ENCODE measurements at regions not wholly inside any gene's neighbourhood (a gene's known extent, or its start where the extent isn't known, plus 50 kb on each side); places are given as distances from the start of the nearest gene placed in this dataset.

GRCh38 chr2:221270806-221271205 lies 301.3 kb downstream of the EPHA4 start:
- Histone ChIP-seq H3K4ac (ENCODE audit: low read depth, low read length) (no peak overlapping the region), H4K20me1 (ENCODE audit: control insufficient read depth, insufficient read depth, insufficient read length) (no peaks in the 10 kb centered on the region), H3K4me2 (ENCODE audit: insufficient read depth, insufficient read length, low read length) (no peak overlapping the region), H3K56ac (ENCODE audit: insufficient read length, low read depth, low read length) (no peak overlapping the region), H3K4me1 (ENCODE audit: insufficient read depth, low read length) (no peaks in the 10 kb centered on the region), H3T11ph (ENCODE audit: low read length) (no peak overlapping the region), H3K79me1 (ENCODE audit: insufficient read depth, low read depth, low read length, poor library complexity, severe bottlenecking) (no peaks in the 10 kb centered on the region), H3K79me2 (ENCODE audit: insufficient read depth, low read length) (no peaks in the 10 kb centered on the region), H4K8ac (replicated peaks; ENCODE audit: insufficient read length, low read depth, low read length) (no peak overlapping the region), H3K9ac (ENCODE audit: extremely low read depth, insufficient read length, low read length) (no peak overlapping the region), H3K14ac (ENCODE audit: insufficient read depth, low read length) (no peak overlapping the region), H3K23ac (ENCODE audit: insufficient read length, low read depth, low read length) (no peak overlapping the region), H3K27ac (ENCODE audit: insufficient read length, low read depth, low read length) (no peak overlapping the region), H2AFZ (ENCODE audit: low read length) (no peak overlapping the region), H3K18ac (ENCODE audit: insufficient read length, low read depth, low read length) (no peak overlapping the region), H2AK5ac (ENCODE audit: insufficient read length, low read length) (no peak overlapping the region), H3K27me3 (ENCODE audit: insufficient read depth, low read length) (no peaks in the 10 kb centered on the region), H3K23me2 (ENCODE audit: insufficient read length, low read depth, low read length, poor library complexity, severe bottlenecking) (no peaks in the 10 kb centered on the region), H2BK15ac (ENCODE audit: low read depth, low read length) (no peak overlapping the region), H2BK120ac (ENCODE audit: low read depth, low read length, poor library complexity, severe bottlenecking) (no peak overlapping the region), H2BK12ac (ENCODE audit: insufficient read length, low read depth, low read length) (no peak overlapping the region), H4K91ac (ENCODE audit: insufficient read length, low read depth, low read length) (no peak overlapping the region), H3K9me3 (ENCODE audit: control insufficient read depth, low read depth, low read length) (no peaks in the 10 kb centered on the region), H2BK5ac (ENCODE audit: insufficient read length, low read length) (no peak overlapping the region), H4K5ac (ENCODE audit: insufficient read length, low read depth, low read length) (no peak overlapping the region), H2BK20ac (ENCODE audit: low read depth, low read length, poor library complexity, severe bottlenecking) (no peak overlapping the region)
- no peak for DNase-seq
- no peak for TF ChIP-seq CTCF (conservative IDR thresholded peaks at IDR 0.05)
- peaks cover 2 to 4% of the 10 kb centered on the region in 2 experiments; a peak in 1 of 4 replicates for H3K4me1 Mint-ChIP-seq
- H3K36me3 Mint-ChIP-seq (ENCODE audit: insufficient read depth in 1 of 3, low read depth in 3 of 3) = no peaks in the 10 kb centered on the region
- no peaks in the 10 kb centered on the region for H3K9me3 Mint-ChIP-seq
- WGBS (ENCODE audit: extremely low coverage, insufficient read length, low lambda C conversion rate) = no CpG with 5 or more reads among the region's 2 CpGs
- no peak overlapping the region for H3K27ac Mint-ChIP-seq
- H3K27me3 Mint-ChIP-seq (ENCODE audit: low read depth) = no peaks in the 10 kb centered on the region
- H3K4me3 Mint-ChIP-seq = no peak overlapping the region
